Stimulated activated CD4-positive, alpha-beta T cell treated with anti-CD3 and anti-CD28 coated beads, Interleukin-2, amount 100 ng/mL, for 24 hours (primary cell): ENCODE measurements at regions not wholly inside any gene's neighbourhood (a gene's known extent, or its start where the extent isn't known, plus 50 kb on each side); places are given as distances from the start of the nearest gene placed in this dataset.

Experiments used
- DNase-seq, 2 donors: peaks; one replicate each; pipeline ENCODE4 v3.0.0-alpha.2; 2020

DNA sequence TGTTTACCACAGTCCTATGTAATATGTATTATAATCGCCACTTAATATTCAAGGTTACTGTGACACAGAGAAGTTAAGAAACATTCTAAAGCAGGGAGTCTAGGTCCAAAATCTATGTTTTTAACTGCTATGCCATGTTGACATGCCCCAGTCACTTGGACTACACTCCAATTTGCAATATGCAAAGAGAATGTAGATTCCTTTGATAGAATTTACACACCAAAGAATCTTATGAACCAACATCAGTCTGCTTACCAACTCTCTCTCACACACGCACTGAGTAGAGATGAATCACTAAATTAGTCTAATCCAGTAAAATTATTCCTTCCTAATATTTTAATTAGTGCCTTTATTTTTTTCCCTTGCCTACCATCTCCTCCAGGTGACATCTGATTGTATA, 266.2 kb downstream of the OLFM3 start:
- no peak for DNase-seq

DNA sequence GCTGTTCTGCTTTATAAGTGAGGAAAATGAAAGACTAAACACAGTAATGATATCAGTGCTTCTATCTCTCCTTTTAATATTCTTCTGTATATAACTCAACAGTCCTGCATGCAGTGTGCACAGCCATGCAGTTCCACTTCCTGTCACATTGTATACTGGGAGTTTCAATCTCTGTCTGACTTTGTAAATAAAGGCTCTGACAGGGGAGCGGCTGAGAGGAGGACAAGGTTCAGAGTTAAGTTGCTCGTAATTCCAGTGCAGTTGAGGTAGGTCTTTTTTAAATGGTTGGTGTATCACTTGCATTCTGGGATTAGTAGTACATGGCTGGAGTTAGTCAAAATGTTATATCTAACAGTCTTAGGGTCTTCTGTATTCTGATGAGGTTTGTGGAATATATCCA, 264.5 kb downstream of the OLFM3 start:
- DNase-seq = no peak

DNA sequence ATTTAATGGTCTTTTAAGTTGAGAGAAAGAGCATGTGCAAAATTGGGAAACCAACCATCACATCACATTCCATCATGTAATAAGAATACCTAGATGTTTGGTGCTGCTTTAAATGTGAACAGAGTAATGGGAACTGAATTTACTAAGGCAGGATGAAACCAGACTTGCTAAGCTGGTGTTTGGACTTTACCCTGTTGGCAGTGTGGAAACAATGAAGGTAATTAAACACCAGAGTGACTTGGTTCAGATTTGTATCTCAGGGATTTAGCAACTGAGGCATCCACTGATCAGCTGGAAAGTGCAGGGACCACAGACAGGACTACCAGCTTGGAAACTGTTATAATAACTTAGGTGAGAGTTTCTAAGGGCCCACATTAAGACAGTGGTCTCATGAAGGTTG, 263.4 kb downstream of the OLFM3 start:
- no peak for DNase-seq

- DNase-seq = no peak
Measured at GRCh38 chr1:101738475-101738874, 258.3 kb downstream of the OLFM3 start.

DNA sequence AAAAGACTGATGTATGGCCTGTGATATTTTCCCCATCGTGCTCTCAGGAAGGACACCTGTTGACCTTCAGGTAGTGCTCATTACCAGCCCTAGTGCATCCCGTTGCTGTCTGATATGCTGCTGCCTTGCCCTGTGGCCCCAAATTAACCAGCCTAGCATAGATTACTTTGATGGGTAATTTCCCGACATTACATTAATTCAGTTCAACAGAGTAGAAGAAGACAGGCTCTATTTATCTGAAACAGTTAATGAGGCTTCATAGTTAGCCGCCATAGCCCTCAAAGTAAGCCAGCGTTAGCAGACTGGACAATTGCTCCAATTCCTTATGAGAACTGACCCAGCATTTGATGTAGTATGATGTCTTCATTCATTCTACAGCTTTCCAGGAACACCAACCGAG, 257.6 kb downstream of the OLFM3 start:
- no peak for DNase-seq

- no peak for DNase-seq
Measured at GRCh38 chr1:101739826-101740330, 256.8 kb downstream of the OLFM3 start.

DNA sequence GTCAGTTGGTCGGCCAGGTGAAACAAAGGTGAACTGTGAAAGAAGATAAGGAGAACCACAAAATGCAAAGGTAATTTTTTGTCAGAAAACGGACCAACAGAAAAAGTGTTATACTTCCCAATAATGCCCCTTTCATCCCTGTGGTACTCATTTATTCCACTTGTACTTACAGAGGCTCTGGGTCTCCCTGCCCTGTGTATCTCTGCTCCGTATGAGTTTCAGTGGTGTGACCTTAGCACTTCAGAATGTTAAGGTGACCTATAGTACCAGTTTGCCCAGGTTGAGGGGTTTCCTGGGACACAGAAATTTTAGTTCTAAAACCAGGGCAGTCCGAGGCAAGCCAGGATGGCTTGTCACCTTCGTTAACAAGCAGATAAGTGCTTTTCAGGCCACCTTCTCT, 254.8 kb downstream of the OLFM3 start:
- DNase-seq = no peak

DNA sequence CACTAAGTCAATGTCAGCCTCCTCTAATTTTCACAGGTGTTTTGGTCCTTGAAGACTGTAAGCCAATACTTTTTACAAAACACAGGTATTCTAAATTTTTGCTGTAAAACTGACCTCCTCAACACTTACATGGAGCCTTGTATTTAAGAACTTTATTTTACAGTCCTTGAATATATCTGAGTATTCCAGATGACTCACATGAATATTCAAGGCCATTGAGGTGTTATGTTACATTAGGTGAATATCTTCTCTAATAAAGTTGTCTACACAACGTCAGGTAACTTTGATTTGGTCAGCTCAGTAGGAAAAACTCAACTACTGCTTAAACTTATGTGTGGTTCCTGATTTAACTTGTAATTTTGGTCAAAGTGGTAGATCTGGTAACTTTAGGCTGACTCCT, 254.2 kb downstream of the OLFM3 start:
- no peak for DNase-seq

- DNase-seq = no peak
Measured at GRCh38 chr1:101745551-101746270, 251.0 kb downstream of the OLFM3 start.

- no peak for DNase-seq
Measured at GRCh38 chr1:101748077-101748476, 248.6 kb downstream of the OLFM3 start.
